GM18508 (cell line): ENCODE measurements at regions not wholly inside any gene's neighbourhood (a gene's known extent, or its start where the extent isn't known, plus 50 kb on each side); places are given as distances from the start of the nearest gene placed in this dataset.
"Not testable (repeated sequence)": the region's sequence is repeated elsewhere in the genome, so short reads cannot be mapped to it uniquely, and the experiment has no call there.

Experiments
- ATAC-seq: cut with Tn5 transposase; IDR thresholded peaks from one replicate; pipeline ENCODE4 v1.9.1; 2021; ENCODE audit warnings: moderate number of reproducible peaks; ENCODE audit not compliant: insufficient read depth, unreplicated experiment

DNA sequence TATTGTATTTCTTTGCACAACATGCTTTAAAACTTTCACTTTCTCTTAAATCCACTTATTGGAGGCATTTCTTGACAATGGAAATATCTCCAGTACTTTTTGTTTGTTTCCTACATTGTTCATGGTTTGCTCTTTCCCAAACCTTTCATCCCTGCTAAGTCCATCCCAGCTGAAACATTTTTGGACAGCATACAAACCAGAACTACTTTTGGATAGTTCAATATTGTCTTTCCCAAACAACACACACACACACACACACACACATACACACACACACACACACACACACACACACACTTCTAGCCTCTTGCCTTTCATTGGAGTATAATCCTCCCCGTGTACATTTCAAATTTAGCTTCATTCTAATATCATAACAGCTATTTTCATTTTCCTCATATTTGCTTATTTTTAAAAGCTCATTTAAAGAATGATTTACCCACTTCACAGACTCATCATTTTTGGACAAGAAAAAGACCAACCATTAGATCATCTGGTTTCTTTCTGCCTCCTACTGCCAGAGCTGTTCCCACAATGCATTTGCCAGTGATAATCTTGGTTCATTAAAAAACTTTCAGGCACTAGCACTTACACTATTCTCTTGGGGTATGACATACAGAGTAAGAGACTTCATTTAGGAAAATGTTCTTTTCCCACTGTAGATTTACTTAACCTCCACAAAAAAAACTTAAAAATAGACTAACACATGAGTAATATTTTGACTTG lies 248.1 kb downstream of the CD109 start:
- ATAC-seq, result no peak

DNA sequence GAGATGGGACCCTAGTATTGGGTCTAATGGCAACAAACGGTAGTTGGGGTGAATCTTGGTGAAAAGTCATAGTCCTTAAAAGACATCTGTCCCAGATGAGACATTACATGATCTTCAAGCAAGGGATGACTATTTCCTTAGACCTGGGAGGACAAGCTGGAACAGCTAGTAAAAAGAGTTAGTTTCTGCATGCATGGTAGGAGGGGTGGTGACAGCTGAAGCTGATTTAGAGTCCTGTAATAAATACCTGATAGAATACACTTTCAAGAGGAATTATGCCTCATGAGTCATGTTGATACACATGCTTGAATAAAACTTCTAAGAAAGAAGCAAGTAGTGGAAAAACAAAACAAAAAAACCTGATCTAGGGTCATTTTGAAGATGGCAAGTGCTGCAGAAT lies 247.4 kb downstream of the CD109 start:
- no peak for ATAC-seq

DNA sequence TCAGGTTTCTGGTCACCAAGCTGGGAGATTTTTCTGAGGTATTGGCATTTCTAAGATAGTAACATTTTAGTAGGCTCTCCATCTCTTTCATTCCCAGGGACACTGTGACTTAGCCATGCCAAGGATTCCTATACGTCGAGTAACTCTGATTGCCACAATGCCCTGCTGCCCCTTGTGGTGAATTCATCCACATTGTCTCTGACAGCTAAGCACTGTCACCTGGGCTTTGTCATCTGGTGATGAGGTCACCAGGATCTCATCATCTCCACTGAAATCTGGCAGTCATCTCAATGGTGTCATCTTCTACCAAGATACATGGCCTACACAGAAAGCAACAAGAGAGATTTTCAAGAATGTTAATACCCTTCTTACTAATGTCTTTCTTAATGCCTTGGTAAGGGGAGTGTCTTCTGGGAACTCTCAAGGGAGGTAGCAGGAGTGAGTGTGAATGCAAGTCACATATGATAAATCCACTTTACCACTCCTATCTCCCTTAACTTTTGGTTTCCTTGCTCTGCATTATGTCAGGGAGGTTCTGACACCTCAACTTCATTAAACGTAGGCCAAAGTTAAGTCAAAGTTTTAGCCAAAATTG lies 246.7 kb downstream of the CD109 start:
- ATAC-seq, result no peak

DNA sequence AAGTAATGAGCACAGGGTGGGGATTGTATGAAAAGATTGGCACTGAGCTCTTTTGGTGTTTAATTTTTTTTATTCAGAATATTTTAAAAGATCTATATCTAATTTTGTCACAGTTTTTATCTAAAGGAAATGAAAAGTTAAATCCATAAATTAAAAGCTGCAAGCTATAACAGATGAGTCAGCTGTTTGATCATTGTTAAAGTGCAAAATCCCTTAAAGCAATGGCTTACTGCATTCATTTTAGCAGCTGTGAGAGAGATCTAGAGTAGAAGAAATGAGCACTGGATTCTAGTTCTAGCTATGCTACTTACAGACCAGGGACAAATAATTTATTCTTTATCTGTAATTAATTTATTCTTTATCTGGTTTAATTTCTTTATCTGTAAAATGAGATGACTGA lies 245.9 kb downstream of the CD109 start:
- ATAC-seq, result no peak

DNA sequence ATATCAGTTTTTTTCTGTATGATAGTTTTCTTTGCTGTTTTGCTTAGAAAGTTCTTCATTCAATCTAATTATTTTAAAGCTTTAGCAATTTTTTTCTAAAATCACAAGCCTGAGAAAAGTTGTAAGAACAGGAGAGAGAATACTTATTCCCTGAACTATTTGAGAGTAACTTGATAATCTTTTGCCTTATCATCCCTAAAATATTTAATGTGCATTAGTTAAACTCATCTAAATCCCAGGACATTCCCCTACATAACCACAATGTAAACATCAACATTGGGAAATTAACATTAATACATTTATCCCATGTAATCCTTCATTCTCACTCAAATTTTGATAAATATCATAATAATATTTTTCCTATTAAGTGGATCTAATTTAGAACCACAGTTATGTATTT lies 241.8 kb downstream of the CD109 start:
- no peak for ATAC-seq

DNA sequence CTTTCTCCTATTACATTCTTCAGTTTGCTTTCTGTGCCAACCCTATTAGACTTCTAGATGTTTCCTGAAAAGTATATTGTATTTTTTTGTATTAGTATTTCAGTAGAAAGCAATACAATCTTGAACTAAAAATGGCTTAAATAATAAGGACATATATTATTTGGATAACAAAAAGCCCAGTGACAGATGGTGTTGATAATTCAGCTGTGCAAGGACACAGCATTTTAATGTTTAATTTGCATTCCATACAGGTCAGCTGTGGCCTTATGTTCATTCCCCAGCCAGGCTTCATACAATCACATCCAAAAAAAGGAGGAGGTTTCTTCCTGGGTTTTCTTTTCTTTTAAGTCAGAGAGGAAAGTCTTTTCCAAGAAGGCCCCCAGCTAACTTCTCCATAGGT lies 236.9 kb downstream of the CD109 start:
- no peak for ATAC-seq

DNA sequence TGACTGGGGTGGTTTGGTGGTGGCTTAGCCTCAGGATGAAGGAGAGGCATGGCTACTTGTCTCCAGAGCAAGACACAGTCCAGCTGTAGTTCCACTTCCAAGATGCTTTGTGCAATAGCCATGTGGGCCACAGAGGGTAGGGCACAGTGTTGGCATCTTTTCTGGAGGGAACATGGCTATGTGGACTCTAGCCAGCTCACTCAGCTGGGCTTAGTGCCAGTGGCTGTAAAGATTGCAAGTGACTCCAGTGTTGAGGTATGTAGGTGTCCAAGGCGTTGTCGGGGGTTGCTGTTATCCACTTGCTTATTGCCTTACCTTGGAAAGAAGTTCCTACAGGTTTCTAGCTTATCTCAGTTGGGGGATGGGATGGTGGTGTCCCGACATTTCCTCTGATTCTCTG lies 233.4 kb downstream of the CD109 start:
- ATAC-seq, result no peak

DNA sequence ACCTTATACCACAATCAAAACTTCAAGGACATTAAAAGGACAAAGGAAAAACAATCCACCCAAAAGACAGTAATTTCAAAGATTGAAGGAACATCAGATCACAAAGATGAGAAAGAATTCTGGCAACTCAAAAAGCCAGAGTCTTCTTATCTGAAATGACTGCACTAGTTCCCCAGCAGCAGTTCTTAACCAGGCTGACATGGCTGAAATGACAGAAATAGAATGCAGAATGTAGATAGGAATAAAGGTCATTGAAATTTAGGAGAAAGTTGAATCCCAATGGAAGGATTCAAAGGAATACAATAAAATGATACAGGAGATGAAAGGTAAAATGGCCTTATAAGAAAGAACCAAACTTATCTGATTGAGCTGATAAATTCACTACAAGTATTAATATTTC lies 231.4 kb downstream of the CD109 start:
- ATAC-seq, result no peak

DNA sequence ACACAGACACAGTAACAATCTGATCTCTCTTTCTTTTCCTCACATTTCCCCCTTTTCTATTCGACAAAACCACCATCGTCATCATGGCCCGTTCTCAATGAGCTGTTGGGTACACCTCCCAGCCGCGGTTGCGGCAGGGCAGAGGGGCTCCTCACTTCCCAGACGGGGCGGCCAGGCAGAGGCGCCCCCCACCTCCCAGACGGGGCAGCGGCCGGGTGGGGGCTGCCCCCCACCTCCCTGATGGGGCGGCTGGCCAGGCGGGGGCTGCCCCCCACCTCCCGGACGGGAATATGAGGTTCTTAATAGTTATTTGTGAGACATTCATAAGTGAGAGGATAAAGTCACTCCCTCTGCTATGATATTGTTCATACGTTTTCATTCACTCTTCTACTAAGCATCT lies 229.7 kb downstream of the CD109 start:
- not testable (repeated sequence) for ATAC-seq

DNA sequence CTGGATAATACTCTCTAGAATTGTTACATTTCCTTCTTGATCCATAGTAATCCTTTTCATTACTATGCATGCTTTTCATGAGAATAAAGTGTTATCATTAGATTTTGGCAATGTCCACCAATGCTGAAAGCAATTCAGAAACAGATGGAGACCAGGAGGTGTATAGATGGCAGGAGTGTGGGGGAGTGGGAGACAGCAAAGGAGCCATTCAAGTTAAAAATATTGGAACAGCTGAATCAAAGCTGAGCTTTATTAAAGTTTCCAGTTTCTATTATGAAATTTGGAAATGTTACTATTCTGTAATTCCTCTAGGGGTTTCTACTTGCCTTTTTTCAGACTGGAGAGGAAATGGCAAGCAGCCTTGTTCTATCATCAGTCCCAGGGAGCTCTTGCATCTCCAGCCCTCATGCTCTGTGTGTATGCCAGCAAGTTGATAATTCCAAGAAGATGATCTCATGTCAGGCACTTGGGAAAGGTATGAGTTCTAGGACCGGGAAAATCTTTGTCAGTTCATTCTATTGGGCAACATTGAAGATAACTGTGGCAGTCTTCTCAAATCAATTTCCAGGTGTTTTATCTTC lies 228.0 kb downstream of the CD109 start:
- ATAC-seq, result no peak

DNA sequence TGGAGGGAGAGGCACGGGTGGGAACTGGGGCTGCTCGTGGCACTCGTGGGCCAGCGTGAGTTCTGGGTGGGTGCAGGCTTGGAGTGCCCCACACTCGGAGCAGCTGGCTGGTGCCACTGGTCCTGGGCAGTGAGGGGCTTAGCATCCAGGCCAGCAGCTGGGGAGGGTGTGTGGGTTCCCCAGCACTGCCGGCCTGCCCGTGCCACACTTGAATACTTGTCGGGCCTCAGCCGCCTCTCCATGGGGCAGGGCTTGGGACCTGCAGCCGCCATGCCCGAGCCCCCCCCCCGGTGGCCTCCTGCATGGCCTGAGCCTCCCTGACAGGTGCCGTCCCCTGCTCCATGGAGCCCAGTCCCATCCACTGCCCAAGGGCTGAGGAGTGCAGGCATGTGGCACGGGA lies 207.2 kb downstream of the CD109 start:
- ATAC-seq, result no peak

DNA sequence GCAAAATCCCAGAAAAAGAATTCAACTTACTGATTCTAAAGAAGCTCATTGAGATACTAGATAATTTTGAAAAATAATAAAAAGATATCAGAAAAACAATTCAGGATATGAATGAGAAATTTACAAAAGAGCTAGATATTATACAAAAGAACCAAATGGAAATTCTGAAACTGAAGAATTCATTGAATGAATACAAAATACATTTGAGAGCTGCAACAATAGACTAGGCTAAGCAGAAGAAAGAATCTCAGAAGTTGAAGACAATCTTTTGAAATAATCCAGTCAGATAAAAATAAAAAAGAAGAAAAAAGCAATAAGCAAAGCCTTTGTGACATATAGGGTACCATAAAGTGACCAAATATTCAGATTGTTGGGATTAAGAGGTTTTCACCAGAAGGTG lies 206.0 kb downstream of the CD109 start:
- no peak for ATAC-seq

DNA sequence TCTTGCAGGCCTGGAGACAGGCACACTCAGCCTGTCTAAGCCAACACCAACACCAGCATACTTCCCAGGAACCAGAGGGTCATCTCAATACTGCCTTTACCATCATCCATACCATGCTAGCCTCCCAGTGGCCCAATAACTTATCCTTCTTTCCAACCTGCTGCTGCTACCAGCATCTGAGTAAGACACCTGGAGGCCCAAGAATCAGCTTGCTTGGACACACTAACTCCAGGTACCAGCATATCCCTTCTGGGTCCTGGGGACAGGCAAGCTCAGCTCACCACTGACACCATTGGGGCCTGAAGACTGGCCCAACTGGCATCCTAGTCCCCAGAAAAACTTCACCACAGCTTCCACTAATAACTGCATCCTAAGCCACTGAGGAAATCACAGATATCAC lies 205.3 kb downstream of the CD109 start:
- ATAC-seq, result no peak

DNA sequence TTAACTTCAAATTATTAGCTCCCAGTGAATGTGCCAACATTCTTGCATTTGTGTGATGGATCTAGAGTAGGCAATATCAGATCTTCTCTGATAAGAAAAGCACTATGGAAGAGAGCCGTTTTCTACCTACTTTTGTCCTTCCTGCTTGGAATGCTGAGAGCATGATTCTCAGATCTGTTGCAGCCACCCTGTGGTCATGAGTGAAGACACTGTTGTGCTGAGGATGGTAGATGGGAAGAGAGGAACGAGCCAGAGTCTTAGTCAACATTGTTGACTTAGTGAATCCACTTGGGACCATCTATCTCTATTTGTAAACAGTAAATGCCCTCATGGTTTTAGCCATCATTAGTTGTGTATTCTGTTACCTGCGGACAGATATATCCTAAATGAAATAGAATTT lies 202.6 kb downstream of the CD109 start:
- no peak for ATAC-seq

DNA sequence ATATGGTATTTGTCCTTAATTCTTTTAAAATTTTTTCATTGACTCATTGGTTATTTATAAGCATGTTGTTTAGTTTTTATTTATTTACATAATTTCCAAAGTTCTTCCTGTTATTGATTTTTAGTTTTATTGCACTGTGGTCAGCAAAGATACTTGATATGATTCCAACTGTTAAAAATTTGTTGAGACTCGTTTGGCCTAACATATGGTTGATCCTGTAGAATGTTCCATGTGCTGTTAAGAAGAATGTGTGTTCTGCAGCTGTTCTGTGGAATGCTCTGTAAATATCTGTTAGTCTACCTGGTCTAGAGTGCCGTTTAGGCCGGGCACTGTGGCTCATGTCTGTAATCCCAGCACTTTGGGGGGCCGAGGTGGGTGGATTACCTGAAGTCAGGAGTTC lies 197.7 kb downstream of the CD109 start:
- no peak for ATAC-seq

DNA sequence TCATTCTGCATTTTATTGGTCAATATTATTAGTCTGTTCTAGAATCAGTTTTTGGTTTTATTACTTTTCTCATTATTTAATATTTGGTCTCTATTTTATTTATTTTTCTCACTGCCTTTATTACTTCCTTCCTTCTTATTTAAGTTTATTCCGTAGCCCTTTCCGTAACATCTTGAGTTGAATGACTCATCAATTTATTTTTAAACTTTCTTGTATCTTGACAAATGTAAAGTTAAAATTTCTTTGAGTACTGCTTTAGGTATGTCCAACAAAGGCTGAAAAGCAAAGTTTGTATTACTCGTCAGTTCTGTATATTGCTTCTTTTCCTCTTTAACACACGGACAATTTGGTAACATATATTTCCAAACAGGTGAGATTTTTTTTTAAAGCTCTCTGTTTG lies 192.0 kb downstream of the CD109 start:
- ATAC-seq, result no peak

DNA sequence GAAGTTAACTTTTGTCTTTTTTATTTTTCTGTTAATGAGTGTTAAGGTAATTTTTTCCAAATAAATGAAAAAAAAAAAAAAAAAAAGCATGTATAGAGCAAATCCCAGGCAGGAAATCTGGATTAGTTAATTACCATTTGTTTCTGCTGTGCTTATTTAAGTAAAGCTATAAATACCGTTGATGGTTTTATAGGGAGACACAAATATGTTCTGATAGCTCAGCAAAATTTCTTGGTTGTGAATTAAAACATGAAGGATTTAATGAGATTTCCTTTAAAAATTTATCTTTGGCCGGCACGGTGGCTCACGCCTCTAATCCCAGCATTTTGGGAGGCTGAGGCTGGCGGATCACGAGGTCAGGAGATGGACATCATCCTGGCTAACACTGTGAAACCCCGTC lies 189.4 kb downstream of the CD109 start:
- ATAC-seq, result no peak

DNA sequence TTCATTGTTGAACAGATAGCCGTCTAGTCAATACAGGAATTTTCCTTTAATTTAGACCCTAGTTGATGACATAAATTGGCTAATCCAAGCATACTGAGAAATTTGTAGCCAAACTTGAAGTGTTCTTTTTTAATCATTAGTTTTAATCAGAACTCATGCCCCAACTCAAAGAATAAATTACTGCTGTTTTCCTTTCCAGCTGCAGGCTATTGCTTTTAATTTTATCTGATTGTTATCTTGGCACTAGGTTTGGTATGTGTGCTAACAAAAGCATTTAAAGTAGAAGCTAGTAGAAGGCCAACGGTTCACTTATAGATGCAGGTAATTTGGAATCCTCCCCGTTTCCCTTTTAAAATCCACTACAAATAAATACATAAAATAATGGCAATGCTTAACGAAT lies 188.5 kb downstream of the CD109 start:
- ATAC-seq, result no peak

DNA sequence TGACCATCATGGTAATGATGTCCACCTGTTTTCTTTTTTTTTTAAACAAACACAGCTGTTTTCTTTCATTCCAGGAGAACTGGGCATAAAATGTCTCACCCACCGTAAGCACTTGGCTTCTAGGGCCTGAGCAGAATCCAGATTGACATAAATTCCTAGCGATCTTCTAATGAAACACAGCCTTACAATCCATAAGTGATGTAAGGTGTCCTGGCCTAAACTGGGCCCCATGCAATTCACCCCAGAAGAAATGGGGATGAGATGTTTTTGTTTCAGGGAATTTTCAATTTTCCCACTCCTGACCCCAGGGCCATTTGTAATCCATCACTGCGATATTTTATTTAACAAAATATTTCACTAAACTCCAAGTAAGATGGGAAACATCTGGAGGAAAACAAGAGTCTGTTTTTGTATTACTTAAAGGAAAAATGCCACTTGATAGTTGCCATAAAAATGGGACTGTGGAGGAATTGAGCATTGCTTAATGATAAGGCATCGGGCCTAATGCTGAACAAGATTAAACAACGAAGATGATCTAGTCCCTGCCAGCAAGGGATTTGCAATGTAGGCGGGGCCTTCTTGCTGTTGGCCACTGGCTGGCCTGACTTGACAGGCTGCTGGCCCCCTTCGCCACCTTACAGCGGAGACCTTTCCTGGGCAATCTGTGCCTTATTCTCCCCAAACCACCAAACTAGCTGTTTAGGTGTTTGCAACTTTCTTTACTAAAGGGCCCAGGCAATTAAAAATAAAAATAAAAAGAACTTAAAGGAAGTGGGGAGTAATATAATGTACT lies 183.7 kb downstream of the CD109 start:
- no peak for ATAC-seq

DNA sequence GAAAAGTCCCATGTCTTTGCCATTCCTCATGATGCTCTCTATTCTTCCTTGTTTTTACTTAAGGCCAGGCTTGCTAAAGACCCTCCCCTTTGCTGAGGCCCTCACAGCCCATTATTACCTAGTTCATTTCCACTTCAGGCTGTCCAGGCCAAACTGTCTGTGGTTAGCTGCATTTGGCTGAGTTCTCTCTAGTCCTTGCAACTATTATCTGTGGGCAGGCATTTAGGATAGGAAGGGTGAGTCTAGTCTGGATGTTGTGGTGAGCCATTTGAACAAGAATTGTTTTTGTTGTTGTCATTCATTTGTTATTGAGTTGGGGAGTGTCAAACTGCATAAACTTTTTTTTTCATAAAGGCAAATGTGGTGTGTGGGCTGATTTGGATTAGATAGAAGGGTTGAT lies 182.4 kb downstream of the CD109 start:
- ATAC-seq, result no peak
